ENCODE measurements at regions not wholly inside any gene's neighbourhood (a gene's known extent, or its start where the extent isn't known, plus 50 kb on each side); places are given as distances from the start of the nearest gene placed in this dataset.

DNA sequence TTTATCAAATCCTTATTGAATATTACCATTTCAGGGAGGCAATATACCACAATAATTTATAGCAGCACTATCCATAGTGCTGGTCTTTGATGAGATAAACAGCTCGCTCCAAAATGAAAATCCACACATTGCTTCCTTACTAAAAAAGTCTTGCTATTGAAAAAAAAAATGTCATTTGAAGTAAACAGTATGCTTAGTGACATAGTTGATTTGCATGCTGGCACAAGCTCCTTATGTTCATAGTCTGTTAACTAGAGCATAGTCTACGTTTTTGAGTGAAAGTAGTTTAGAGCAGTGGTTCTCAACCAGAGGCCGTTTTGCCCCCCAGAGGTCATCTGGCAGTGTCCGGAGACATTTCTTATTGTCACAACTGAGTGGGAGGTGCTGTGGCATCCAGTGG lies 249.4 kb upstream of the PDZRN3 start:
- Histone ChIP-seq H3K9me3 (no peaks in the 10 kb centered on the region), H3K27ac (no peak overlapping the region), H3K4me1 (no peaks in the 10 kb centered on the region), H3K27me3 (no peaks in the 10 kb centered on the region), H3K36me3 (no peaks in the 10 kb centered on the region), H3K4me3 (no peak overlapping the region)
- intact Hi-C loops (cut with DNase I), result no loop called here
- no peak for DNase-seq
- TF ChIP-seq CTCF (IDR thresholded peaks at IDR 0.05), result no peak
- TF ChIP-seq POLR2A (IDR thresholded peaks at IDR 0.05), result no peak
- WGBS, 2 donors, result 45 to 54% methylated on average over 3 to 4 of the region's 4 CpGs

DNA sequence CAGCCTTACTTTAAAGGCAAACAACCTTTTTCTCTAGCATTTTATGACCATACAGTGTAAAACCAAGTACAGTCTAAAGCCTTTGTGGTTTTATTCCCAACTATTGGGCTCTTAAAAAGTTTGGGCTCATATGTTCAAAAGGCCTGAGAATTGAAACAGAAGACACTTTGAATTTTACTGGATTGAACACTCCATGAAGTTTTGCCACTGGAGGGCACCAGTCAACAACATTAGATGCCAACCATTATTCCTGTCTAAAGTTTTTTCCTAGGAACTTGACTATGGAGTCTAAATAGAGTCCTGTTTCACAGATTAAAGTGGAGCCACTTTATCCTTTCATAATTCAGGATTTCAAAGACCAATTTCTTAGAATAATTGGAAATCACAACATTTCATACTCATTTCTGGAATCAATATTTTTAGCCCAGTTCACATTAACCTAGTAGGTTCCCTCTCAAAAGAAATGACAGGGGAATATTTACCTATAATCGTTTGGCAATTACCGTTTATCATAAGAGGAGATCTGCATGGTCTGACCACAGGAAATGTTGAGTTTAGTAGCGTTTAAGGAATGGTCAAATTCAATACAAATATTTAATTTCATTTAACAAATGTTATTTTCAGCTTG lies 244.1 kb upstream of the PDZRN3 start:
- no peak overlapping the region for H3K27ac ChIP-seq
- intact Hi-C loops (cut with DNase I), result no loop called here
- H3K4me3 ChIP-seq, result no peak overlapping the region
- DNase-seq, result no peak
- 53 to 55% methylated on average over 3 of the region's 3 CpGs for WGBS, 2 donors
- H3K4me1 ChIP-seq, result no peaks in the 10 kb centered on the region
- H3K9me3 ChIP-seq, result no peaks in the 10 kb centered on the region
- TF ChIP-seq CTCF (IDR thresholded peaks at IDR 0.05), result peak in 4 of 6 experiments; percentile 23 to 55 (median 36)
- TF ChIP-seq POLR2A (IDR thresholded peaks at IDR 0.05), result no peak
- no peaks in the 10 kb centered on the region for H3K27me3 ChIP-seq
- no peaks in the 10 kb centered on the region for H3K36me3 ChIP-seq

DNA sequence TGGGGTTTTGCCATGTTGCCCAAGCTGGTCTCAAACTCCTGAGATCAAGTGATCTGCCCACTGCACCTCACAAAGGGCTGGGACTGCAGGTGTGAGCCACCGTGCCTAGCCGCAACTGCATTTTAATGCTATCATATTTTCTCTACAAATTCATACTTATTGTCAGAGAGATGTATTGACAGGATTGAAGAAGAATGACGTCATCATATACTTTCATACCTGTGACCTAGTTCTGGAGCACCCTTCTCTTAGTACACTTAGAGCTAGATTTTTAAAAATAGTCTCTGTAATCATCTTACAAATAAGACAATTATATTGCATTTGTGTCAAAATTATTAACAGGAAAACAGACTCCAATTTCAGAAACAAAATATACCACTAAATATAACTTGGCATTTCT lies 242.8 kb upstream of the PDZRN3 start:
- Histone ChIP-seq H3K4me3 (no peak overlapping the region), H3K9me3 (no peaks in the 10 kb centered on the region), H3K27ac (no peak overlapping the region), H3K27me3 (no peaks in the 10 kb centered on the region), H3K4me1 (no peaks in the 10 kb centered on the region), H3K36me3 (no peaks in the 10 kb centered on the region)
- intact Hi-C loops (cut with DNase I), result no loop called here
- TF ChIP-seq POLR2A (IDR thresholded peaks at IDR 0.05), result no peak
- TF ChIP-seq CTCF (IDR thresholded peaks at IDR 0.05), result no peak
- WGBS, 2 donors, result 83 to 87% methylated on average over 3 of the region's 3 CpGs
- DNase-seq, result no peak

GRCh38 chr3:73866846-73867245 lies 242.1 kb upstream of the PDZRN3 start:
- whole genome bisulfite sequencing, 2 donors, result 78% methylated on average over 2 of the region's 2 CpGs
- Histone ChIP-seq H3K27ac (no peak overlapping the region), H3K4me1 (no peaks in the 10 kb centered on the region), H3K36me3 (no peaks in the 10 kb centered on the region), H3K27me3 (no peaks in the 10 kb centered on the region), H3K4me3 (no peak overlapping the region), H3K9me3 (no peaks in the 10 kb centered on the region)
- no peak for TF ChIP-seq CTCF (IDR thresholded peaks at IDR 0.05)
- no peak for TF ChIP-seq POLR2A (IDR thresholded peaks at IDR 0.05)
- intact Hi-C loops (cut with DNase I), result no loop called here
- DNase-seq, result no peak

- Histone ChIP-seq H3K4me1 (no peaks in the 10 kb centered on the region), H3K4me3 (no peak overlapping the region), H3K9me3 (no peaks in the 10 kb centered on the region), H3K27ac (no peak overlapping the region), H3K36me3 (no peaks in the 10 kb centered on the region), H3K27me3 (no peaks in the 10 kb centered on the region)
- no peak for DNase-seq
- 65 to 83% methylated on average over 5 of the region's 5 CpGs for WGBS, 2 donors
- intact Hi-C loops (cut with DNase I), result no loop called here
- TF ChIP-seq POLR2A (IDR thresholded peaks at IDR 0.05) (no peak), CTCF (IDR thresholded peaks at IDR 0.05) (no peak)
Measured at GRCh38 chr3:73863546-73864079, 238.9 kb upstream of the PDZRN3 start.

Measured in esophagus squamous epithelium (tissue), 5 donors.